H1 (cell line): ENCODE measurements at regions not wholly inside any gene's neighbourhood (a gene's known extent, or its start where the extent isn't known, plus 50 kb on each side); places are given as distances from the start of the nearest gene placed in this dataset.

ENCODE experiments used
- CTCF ChIA-PET: fragments of 300-600 bp; sonication (Branson Sonifier 250); formaldehyde crosslinking; loops from one replicate; lab custom pipeline; 2021; ENCODE audit not compliant: partially characterized antibody; lab: Charles Lee
- POLR2A ChIA-PET: fragments of 300-600 bp; sonication (Branson Sonifier 250); formaldehyde crosslinking; loops from one replicate; lab custom pipeline; 2021; ENCODE audit warnings: inconsistent platforms; ENCODE audit not compliant: partially characterized antibody; lab: Charles Lee
- DNase-seq, 2 experiments: peaks; one replicate each; pipeline versions ENCODE4 v3.0.0 to v3.0.0-alpha.2; 2010 to 2022; ENCODE audit warnings: low spot score in 2 of 2, low read depth in 1 of 2, mixed read lengths in 1 of 2
- FAIRE-seq: peaks from 2 replicates; lab custom pipeline; 2011; peaks lifted over from hg19 to GRCh38; lab: Jason Lieb, UNC
- H2AFZ ChIP-seq: 2 replicates; pipeline ENCODE4 v1.8.1; 2012; ENCODE audit warnings: low read length, inconsistent platforms
- H2AK5ac ChIP-seq: 2 replicates; pipeline ENCODE4 v1.6.1; 2013; ENCODE audit warnings: low read depth, low read length
- H2BK120ac ChIP-seq: replicated peaks from 2 replicates; pipeline ENCODE3; 2013; ENCODE audit warnings: low read depth, low read length, inconsistent platforms
- H2BK12ac ChIP-seq: 2 replicates; pipeline ENCODE4 v1.6.1; 2013; ENCODE audit warnings: low read depth, low read length
- H2BK15ac ChIP-seq: 2 replicates; pipeline ENCODE4 v1.6.1; 2013; ENCODE audit warnings: low read length
- H2BK20ac ChIP-seq: 2 replicates; pipeline ENCODE4 v1.6.1; 2013; ENCODE audit warnings: low read length
- H2BK5ac ChIP-seq: 2 replicates; pipeline ENCODE4 v1.6.1; 2013; ENCODE audit warnings: low read depth, low read length
- H3K14ac ChIP-seq: 2 replicates; pipeline ENCODE4 v1.6.1; 2013; ENCODE audit warnings: inconsistent platforms; ENCODE audit not compliant: insufficient read length
- H3K18ac ChIP-seq: 2 replicates; pipeline ENCODE4 v1.6.1; 2013; ENCODE audit warnings: low read length; ENCODE audit errors: extremely low read depth
- H3K23ac ChIP-seq: 2 replicates; pipeline ENCODE4 v1.6.1; 2013; ENCODE audit warnings: inconsistent platforms; ENCODE audit not compliant: insufficient read length
- H3K23me2 ChIP-seq: 2 replicates; pipeline ENCODE4 v1.6.1; 2013; ENCODE audit warnings: low read depth, low read length
- H3K27ac ChIP-seq: 2 replicates; pipeline ENCODE4 v1.6.1; 2011; ENCODE audit warnings: low read depth, low read length, inconsistent platforms
- H3K27me3 ChIP-seq, 4 experiments: replicated peaks in 1 of 4; 1 replicate in 1 of 4; 2 replicates in 3 of 4; pipeline versions ENCODE4 v1.6.1 to v1.8.1; 2011 to 2013; ENCODE audit warnings: low read length in 3 of 4, mild to moderate bottlenecking in 3 of 4, inconsistent platforms in 2 of 4, mixed read lengths in 2 of 4, moderate library complexity in 1 of 4; ENCODE audit not compliant: control insufficient read depth in 3 of 4, insufficient read depth in 3 of 4; ENCODE audit errors: extremely low read depth in 1 of 4
- H3K36me3 ChIP-seq, 4 experiments: 2 replicates each; pipeline versions ENCODE4 v1.6.1 to v1.8.1; 2011 to 2013; ENCODE audit warnings: mild to moderate bottlenecking in 4 of 4, low read length in 3 of 4, moderate library complexity in 2 of 4, control low read depth in 1 of 4, inconsistent platforms in 1 of 4; ENCODE audit not compliant: insufficient read depth in 4 of 4, control insufficient read depth in 2 of 4
- H3K4ac ChIP-seq: replicated peaks from 2 replicates; pipeline ENCODE3; 2013; ENCODE audit warnings: low read length, low read depth, mixed read lengths, inconsistent platforms; ENCODE audit not compliant: insufficient read length
- H3K4me1 ChIP-seq, 4 experiments: replicated peaks in 1 of 4; 1 replicate in 1 of 4; 2 replicates in 3 of 4; pipeline versions ENCODE4 v1.6.1 to v1.8.1; 2011 to 2013; ENCODE audit warnings: low read length in 3 of 4, inconsistent platforms in 2 of 4, mixed read lengths in 1 of 4; ENCODE audit not compliant: insufficient read depth in 4 of 4, control insufficient read depth in 3 of 4
- H3K4me2 ChIP-seq, 2 experiments: 2 replicates each; pipeline versions ENCODE4 v1.6.1 to v1.8.1; 2011 to 2013; ENCODE audit warnings: low read depth in 2 of 2, low read length in 2 of 2, control low read depth in 1 of 2, inconsistent platforms in 1 of 2, mild to moderate bottlenecking in 1 of 2; ENCODE audit not compliant: insufficient read depth in 1 of 2
- H3K4me3 ChIP-seq, 4 experiments: fragments of 200-600, 300-600 bp in 1 of 4; sonication (generic), shearing (Covaris generic), sonication (Bioruptor Twin) in 1 of 4; 2 replicates each; pipeline versions ENCODE4 v1.5.1 to v1.8.1; 2011 to 2016; ENCODE audit warnings: low read length in 4 of 4, low read depth in 3 of 4, control low read depth in 2 of 4, inconsistent platforms in 2 of 4, mild to moderate bottlenecking in 2 of 4, mixed read lengths in 1 of 4, moderate library complexity in 1 of 4; ENCODE audit not compliant: insufficient read depth in 2 of 4; ENCODE audit errors: extremely low read depth in 1 of 4
- H3K56ac ChIP-seq: replicated peaks from 2 replicates; pipeline ENCODE3; 2013; ENCODE audit warnings: low read depth, mild to moderate bottlenecking, mixed read lengths, low read length, inconsistent platforms; ENCODE audit not compliant: insufficient read length
- H3K79me1 ChIP-seq: 2 replicates; pipeline ENCODE4 v1.6.1; 2013; ENCODE audit warnings: low read depth, low read length, control low read depth
- H3K79me2 ChIP-seq, 2 experiments: 2 replicates each; pipeline versions ENCODE4 v1.6.1 to v1.8.1; 2012 to 2013; ENCODE audit warnings: low read length in 2 of 2, mild to moderate bottlenecking in 2 of 2, inconsistent platforms in 1 of 2; ENCODE audit not compliant: insufficient read depth in 2 of 2, control insufficient read depth in 1 of 2
- H3K9ac ChIP-seq, 4 experiments: replicated peaks in 1 of 4; 1 replicate in 1 of 4; 2 replicates in 3 of 4; pipeline versions ENCODE4 v1.6.1 to v1.8.1; 2011 to 2013; ENCODE audit warnings: low read depth in 3 of 4, low read length in 3 of 4, control low read depth in 2 of 4, mild to moderate bottlenecking in 2 of 4, moderate library complexity in 2 of 4, inconsistent platforms in 1 of 4; ENCODE audit errors: extremely low read depth in 1 of 4
- H3K9me3 ChIP-seq, 2 experiments: 2 replicates each; pipeline versions ENCODE4 v1.6.1 to v1.8.1; 2012 to 2013; ENCODE audit warnings: mild to moderate bottlenecking in 2 of 2, moderate library complexity in 2 of 2, control low read depth in 1 of 2, inconsistent platforms in 1 of 2, low read depth in 1 of 2, low read length in 1 of 2, mixed read lengths in 1 of 2; ENCODE audit not compliant: insufficient read depth in 2 of 2
- H4K20me1 ChIP-seq, 2 experiments: replicated peaks in 1 of 2; 2 replicates each; pipeline versions ENCODE3 to v1.8.1; 2011 to 2013; ENCODE audit warnings: inconsistent platforms in 2 of 2, low read length in 2 of 2, mild to moderate bottlenecking in 1 of 2; ENCODE audit not compliant: insufficient read depth in 2 of 2, control insufficient read depth in 1 of 2
- H4K5ac ChIP-seq: 2 replicates; pipeline ENCODE4 v1.6.1; 2013; ENCODE audit warnings: low read length, low read depth, mixed read lengths, inconsistent platforms; ENCODE audit not compliant: insufficient read length
- H4K8ac ChIP-seq: 2 replicates; pipeline ENCODE4 v1.8.0; 2013; ENCODE audit warnings: mild to moderate bottlenecking, moderate library complexity, low read length, inconsistent platforms; ENCODE audit not compliant: insufficient read depth; ENCODE audit errors: extremely low read depth
- H4K91ac ChIP-seq: replicated peaks from 2 replicates; pipeline ENCODE3; 2013; ENCODE audit warnings: low read length, mixed read lengths, inconsistent platforms; ENCODE audit not compliant: insufficient read length
- ASH2L ChIP-seq: fragments of 200-600, 300-600 bp; sonication (generic); IDR thresholded peaks from one replicate; pipeline ENCODE4 v1.7.1; 2017; ENCODE audit warnings: low read length
- CHD2 ChIP-seq: IDR thresholded peaks from 2 replicates; pipeline ENCODE4 v1.6.1; 2012; ENCODE audit warnings: low read length, improper control_type of control experiment
- EP300 ChIP-seq, 2 experiments: IDR thresholded peaks; 1 replicate in 1 of 2; 2 replicates in 1 of 2; pipeline ENCODE4 v1.6.1; 2011 to 2012; ENCODE audit warnings: low read depth in 2 of 2, low read length in 2 of 2, mild to moderate bottlenecking in 2 of 2, borderline replicate concordance in 1 of 2, inconsistent platforms in 1 of 2, moderate library complexity in 1 of 2
- EZH2 ChIP-seq: fragments of 200-600 bp; sonication (generic); IDR thresholded peaks from 2 replicates; pipeline ENCODE4 v1.7.1; 2012; ENCODE audit warnings: low read depth, mild to moderate bottlenecking, moderate library complexity, low read length, inconsistent platforms; ENCODE audit not compliant: severe bottlenecking
- JUND ChIP-seq: IDR thresholded peaks from 2 replicates; pipeline ENCODE4 v1.6.1; 2011; ENCODE audit warnings: mild to moderate bottlenecking, improper control_type of control experiment, low read length
- KDM1A ChIP-seq: fragments of 200-600, 300-600 bp; sonication (generic); IDR thresholded peaks from 2 replicates; pipeline ENCODE4 v1.7.1; 2016; ENCODE audit warnings: mild to moderate bottlenecking, low read length, borderline replicate concordance
- KDM4A ChIP-seq: IDR thresholded peaks from one replicate; pipeline ENCODE4 v1.7.1; 2012; ENCODE audit warnings: low read depth, mild to moderate bottlenecking, moderate library complexity, low read length, inconsistent platforms; ENCODE audit not compliant: severe bottlenecking
- PHF8 ChIP-seq: fragments of 200-600 bp; sonication (generic); conservative IDR thresholded peaks from 2 replicates; pipeline ENCODE4 v1.7.1; 2012; ENCODE audit warnings: low read depth, mild to moderate bottlenecking, inconsistent platforms, low read length, moderate library complexity
- RXRA ChIP-seq: IDR thresholded peaks from 2 replicates; pipeline ENCODE4 v1.6.1; 2011; ENCODE audit warnings: low read depth, mild to moderate bottlenecking, low read length, moderate library complexity; ENCODE audit not compliant: insufficient read depth
- SP2 ChIP-seq: IDR thresholded peaks from 2 replicates; pipeline ENCODE4 v1.6.1; 2012; ENCODE audit warnings: mild to moderate bottlenecking, low read length, inconsistent platforms
- TCF12 ChIP-seq: IDR thresholded peaks from 2 replicates; pipeline ENCODE4 v1.6.1; 2011; ENCODE audit warnings: low read depth, mild to moderate bottlenecking, low read length
- ZNF274 ChIP-seq: IDR thresholded peaks from 2 replicates; pipeline ENCODE4 v1.7.0; 2012; ENCODE audit warnings: low read length, borderline replicate concordance; ENCODE audit errors: extremely low read depth
- WGBS, 2 experiments: shearing (Covaris generic) in 1 of 2; methylation state at CpG; one replicate each; pipeline versions ENCODE4 v1.1.6 to v1.1.7; 2013 to 2015; ENCODE audit warnings: low lambda C conversion rate in 2 of 2, mixed read lengths in 2 of 2, inconsistent platforms in 1 of 2, low coverage in 1 of 2, missing lambda C conversion rate in 1 of 2; ENCODE audit not compliant: insufficient replicate concordance in 2 of 2, insufficient coverage in 1 of 2, insufficient read length in 1 of 2; ENCODE audit errors: extremely low coverage in 1 of 2, missing lambda C conversion rate in 1 of 2; 5-methylcytosine and 5-hydroxymethylcytosine counted together
- TF ChIP-seq, protein P1 (sequence below): IDR thresholded peaks from 2 replicates; pipeline ENCODE4 v1.6.1; 2011; ENCODE audit warnings: low read depth, mild to moderate bottlenecking, low read length; ENCODE audit not compliant: insufficient read depth

DNA sequence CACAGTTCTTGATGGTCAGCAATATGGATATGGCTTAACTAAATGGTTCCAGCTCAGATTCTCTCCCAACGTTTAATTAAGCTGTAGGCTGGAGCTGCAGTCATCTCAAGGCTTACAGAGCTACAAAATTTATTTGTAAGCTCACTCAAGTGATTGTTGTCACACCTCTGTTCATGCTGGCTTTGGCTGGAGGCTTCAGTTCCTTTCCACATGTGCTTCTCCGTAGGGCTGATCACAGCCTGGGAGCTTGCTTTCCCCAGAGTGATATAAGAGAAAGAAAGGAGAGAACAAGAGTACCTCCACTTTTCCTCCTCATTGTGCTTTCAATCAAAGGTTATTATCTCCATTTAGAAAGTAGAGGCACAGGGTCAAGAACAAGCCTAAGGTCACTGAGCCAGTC, 182.7 kb upstream of the KCNN2 start:
- Histone ChIP-seq H3K4me1 (no peaks in the 10 kb centered on the region), H2AFZ (0 out of 2 replicates have a peak overlapping the region, but pooled peaks have one; percentile 38), H3K9ac (no peak overlapping the region), H4K91ac (no peak overlapping the region), H3K23me2 (no peaks in the 10 kb centered on the region), H2BK15ac (no peak overlapping the region), H3K79me2 (no peaks in the 10 kb centered on the region), H3K36me3 (no peaks in the 10 kb centered on the region; a peak in 1 of 8 replicates), H4K5ac (no peak overlapping the region), H3K4me3 (no peak overlapping the region), H2AK5ac (no peak overlapping the region), H4K8ac (no peak overlapping the region), H3K4ac (no peak overlapping the region), H3K9me3 (peaks cover 0 to 5% of the 10 kb centered on the region in 2 experiments; a peak in 1 of 4 replicates), H2BK12ac (no peak overlapping the region), H2BK120ac (no peak overlapping the region), H4K20me1 (no peaks in the 10 kb centered on the region), H2BK5ac (no peak overlapping the region), H3K27ac (no peak overlapping the region), H3K4me2 (no peak overlapping the region), H3K14ac (no peak overlapping the region), H3K18ac (no peak overlapping the region), H3K56ac (no peak overlapping the region), H3K23ac (no peak overlapping the region), H3K79me1 (no peaks in the 10 kb centered on the region), H3K27me3 (no peaks in the 10 kb centered on the region), H2BK20ac (no peak overlapping the region)
- CTCF ChIA-PET, result interaction anchor here (1.3 to 1.7 kb wide), 2 partner anchors 355 to 380 kb away, joined by 3 to 4 read pairs; no protein-coding TSS in a partner anchor
- no peak for DNase-seq
- POLR2A ChIA-PET, result no interaction called here
- TF ChIP-seq TCF12 (no peak), RXRA (no peak), JUND (no peak), ZNF274 (no peak), CHD2 (no peak), EZH2 (no peak), SP2 (no peak), KDM4A (no peak), EP300 (IDR thresholded peaks at IDR 0.05; ENCODE audit: borderline replicate concordance in 1 of 2, low read depth in 2 of 2, low read length in 2 of 2) (no peak), ASH2L (no peak), KDM1A (no peak), PHF8 (no peak)
- TF ChIP-seq, protein P1, sequence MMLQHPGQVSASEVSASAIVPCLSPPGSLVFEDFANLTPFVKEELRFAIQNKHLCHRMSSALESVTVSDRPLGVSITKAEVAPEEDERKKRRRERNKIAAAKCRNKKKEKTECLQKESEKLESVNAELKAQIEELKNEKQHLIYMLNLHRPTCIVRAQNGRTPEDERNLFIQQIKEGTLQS, result no peak
- no peak for FAIRE-seq
- WGBS, 2 experiments, result 83% methylated on average over 2 of the region's 2 CpGs; no CpG with 5 or more reads in 1 of the 2 experiments
